ENCODE measurements at regions not wholly inside any gene's neighbourhood (a gene's known extent, or its start where the extent isn't known, plus 50 kb on each side); places are given as distances from the start of the nearest gene placed in this dataset.

DNA sequence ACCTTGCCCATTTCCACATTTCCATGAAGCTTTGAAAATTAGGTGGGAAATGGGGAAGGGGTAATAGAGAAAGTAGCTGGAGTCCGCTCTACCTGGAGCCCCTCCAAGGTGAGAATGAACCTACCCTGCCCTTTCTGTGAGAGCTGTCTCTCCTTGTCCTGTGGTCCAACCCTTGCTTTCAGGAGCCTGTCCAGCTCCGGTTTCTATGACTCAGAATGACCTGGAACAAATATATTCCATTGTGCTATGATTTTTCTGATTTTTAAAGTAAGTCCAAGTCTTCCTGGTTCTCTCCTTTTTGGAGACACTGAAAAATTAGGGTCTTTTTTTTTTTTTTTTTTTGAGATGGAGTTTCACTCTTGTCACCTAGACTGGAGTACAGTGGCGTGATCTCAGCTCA lies 89.1 kb upstream of the VASH1 start:
- H3K27ac Mint-ChIP-seq, result no peak overlapping the region
- TF ChIP-seq, protein P1, sequence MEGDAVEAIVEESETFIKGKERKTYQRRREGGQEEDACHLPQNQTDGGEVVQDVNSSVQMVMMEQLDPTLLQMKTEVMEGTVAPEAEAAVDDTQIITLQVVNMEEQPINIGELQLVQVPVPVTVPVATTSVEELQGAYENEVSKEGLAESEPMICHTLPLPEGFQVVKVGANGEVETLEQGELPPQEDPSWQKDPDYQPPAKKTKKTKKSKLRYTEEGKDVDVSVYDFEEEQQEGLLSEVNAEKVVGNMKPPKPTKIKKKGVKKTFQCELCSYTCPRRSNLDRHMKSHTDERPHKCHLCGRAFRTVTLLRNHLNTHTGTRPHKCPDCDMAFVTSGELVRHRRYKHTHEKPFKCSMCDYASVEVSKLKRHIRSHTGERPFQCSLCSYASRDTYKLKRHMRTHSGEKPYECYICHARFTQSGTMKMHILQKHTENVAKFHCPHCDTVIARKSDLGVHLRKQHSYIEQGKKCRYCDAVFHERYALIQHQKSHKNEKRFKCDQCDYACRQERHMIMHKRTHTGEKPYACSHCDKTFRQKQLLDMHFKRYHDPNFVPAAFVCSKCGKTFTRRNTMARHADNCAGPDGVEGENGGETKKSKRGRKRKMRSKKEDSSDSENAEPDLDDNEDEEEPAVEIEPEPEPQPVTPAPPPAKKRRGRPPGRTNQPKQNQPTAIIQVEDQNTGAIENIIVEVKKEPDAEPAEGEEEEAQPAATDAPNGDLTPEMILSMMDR (IDR thresholded peaks at IDR 0.05; ENCODE audit: unreplicated experiment), result no peak
- no peak overlapping the region for H3K4me3 Mint-ChIP-seq
- peaks cover 3% of the 10 kb centered on the region for H3K36me3 Mint-ChIP-seq
- peaks cover 12% of the 10 kb centered on the region for H3K9me3 Mint-ChIP-seq
- no peaks in the 10 kb centered on the region for H3K4me1 Mint-ChIP-seq
- no peak for DNase-seq (ENCODE audit: low spot score in 2 of 2, unreplicated experiment in 2 of 2)
- H3K27me3 Mint-ChIP-seq (ENCODE audit: low read depth), result peaks cover 28% of the 10 kb centered on the region

DNA sequence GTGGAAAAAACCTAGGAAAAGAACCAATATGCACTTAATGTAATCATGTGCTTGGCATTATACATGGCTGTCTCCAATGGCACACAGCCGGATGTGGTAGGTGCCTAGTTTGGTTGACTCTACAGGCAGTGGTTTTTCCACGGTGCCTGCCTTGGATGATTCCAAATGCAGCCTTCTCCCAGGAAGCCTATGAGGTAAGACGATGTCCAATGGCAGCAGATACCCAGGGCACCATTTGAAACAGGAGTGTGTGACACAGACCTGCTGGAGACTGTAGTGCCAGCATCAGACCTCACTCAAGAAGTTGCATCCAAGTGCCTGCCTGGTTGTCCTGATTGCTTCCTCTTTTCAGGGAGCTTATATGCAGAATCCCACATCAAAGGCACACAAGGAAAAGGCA lies 88.0 kb upstream of the VASH1 start:
- Mint-ChIP-seq H3K9me3 (peaks cover 7% of the 10 kb centered on the region), H3K4me3 (no peak overlapping the region), H3K4me1 (no peaks in the 10 kb centered on the region), H3K27ac (no peak overlapping the region), H3K36me3 (peaks cover 3% of the 10 kb centered on the region), H3K27me3 (ENCODE audit: low read depth) (peaks cover 28% of the 10 kb centered on the region)
- TF ChIP-seq, protein P1 (IDR thresholded peaks at IDR 0.05; ENCODE audit: unreplicated experiment), result no peak
- DNase-seq (ENCODE audit: low spot score in 2 of 2, unreplicated experiment in 2 of 2), result no peak

DNA sequence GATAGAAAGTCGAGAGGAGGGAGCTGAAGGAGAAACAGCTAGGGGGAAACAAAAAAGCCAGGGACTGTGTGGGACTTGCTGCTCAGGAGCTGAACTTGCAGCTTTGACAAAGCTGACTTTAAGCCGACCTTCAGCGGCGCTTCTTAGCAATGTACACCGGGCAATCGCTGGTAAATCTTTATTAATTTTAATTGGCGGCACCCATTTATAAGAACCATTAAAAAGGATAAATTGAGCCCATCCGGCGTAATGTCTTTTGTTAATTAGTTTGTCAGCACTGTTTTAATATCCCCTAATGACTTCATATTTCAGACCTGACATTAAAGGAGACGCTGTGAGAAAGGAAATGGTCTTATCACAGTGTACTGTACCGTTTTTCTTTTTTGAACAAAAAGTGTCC lies 86.2 kb upstream of the VASH1 start:
- H3K27ac Mint-ChIP-seq, result no peak overlapping the region
- H3K4me3 Mint-ChIP-seq, result no peak overlapping the region
- TF ChIP-seq, protein P1 (IDR thresholded peaks at IDR 0.05; ENCODE audit: unreplicated experiment), result no peak
- H3K27me3 Mint-ChIP-seq (ENCODE audit: low read depth), result peaks cover 26% of the 10 kb centered on the region
- peaks cover 2% of the 10 kb centered on the region for H3K9me3 Mint-ChIP-seq
- H3K4me1 Mint-ChIP-seq, result no peaks in the 10 kb centered on the region
- DNase-seq (ENCODE audit: low spot score in 2 of 2, unreplicated experiment in 2 of 2), result no peak
- no peaks in the 10 kb centered on the region for H3K36me3 Mint-ChIP-seq

DNA sequence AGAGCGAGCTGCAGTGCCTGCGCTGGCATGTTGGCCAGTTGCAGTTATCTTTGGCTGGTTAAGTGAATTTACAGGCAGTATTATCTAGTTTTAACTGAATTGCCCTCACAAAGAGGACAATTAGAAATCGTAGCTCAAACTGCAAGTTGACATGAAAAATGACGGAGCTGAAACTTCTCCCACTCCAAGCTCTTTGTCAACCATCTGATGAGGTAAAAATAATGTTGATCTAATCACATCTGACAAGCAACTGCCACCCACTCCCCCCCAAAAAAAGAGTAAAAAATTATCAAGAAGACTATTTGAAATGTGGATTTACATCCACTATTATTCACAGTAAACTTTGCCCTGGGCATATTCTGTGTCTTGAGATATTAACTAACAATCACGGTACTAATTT lies 84.7 kb upstream of the VASH1 start:
- Mint-ChIP-seq H3K27ac (no peak overlapping the region), H3K4me3 (no peak overlapping the region), H3K36me3 (no peaks in the 10 kb centered on the region), H3K27me3 (ENCODE audit: low read depth) (peaks cover 24% of the 10 kb centered on the region), H3K9me3 (peaks cover 15% of the 10 kb centered on the region), H3K4me1 (no peaks in the 10 kb centered on the region)
- DNase-seq (ENCODE audit: low spot score in 2 of 2, unreplicated experiment in 2 of 2), result no peak
- TF ChIP-seq, protein P1 (IDR thresholded peaks at IDR 0.05; ENCODE audit: unreplicated experiment), result no peak

DNA sequence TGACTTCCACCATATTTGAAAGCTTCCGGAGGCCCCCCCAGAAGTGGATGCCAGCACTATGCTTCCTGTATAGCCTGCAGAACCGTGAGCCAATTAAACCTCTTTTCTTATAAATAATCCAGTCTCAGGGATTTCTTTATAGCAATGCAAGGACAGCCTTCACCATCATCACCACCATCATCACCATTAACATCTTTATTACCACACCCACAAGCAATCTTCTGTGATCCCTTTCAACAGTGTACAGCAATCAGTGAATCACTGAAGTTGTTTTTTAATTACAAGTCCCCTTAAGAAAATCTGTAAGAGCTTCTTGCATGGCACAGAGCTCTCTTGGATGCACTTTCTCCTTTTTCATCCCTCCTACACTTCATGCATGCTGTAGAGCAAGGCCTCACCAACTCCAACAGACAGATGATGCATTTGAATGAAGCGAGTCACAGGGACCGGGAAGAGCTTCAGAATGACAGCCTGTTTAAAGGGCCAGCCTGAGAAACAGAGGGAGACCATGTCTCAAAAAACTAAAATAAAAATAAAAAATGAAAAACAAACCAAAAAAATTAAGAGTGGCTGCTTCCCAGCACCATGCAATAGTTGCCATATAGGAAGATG lies 83.6 kb upstream of the VASH1 start:
- TF ChIP-seq, protein P1 (IDR thresholded peaks at IDR 0.05; ENCODE audit: unreplicated experiment), result no peak
- no peak for DNase-seq (ENCODE audit: low spot score in 2 of 2, unreplicated experiment in 2 of 2)
- Mint-ChIP-seq H3K27me3 (ENCODE audit: low read depth) (peaks cover 19% of the 10 kb centered on the region), H3K9me3 (peaks cover 23% of the 10 kb centered on the region), H3K27ac (no peak overlapping the region), H3K36me3 (no peaks in the 10 kb centered on the region), H3K4me3 (no peak overlapping the region), H3K4me1 (no peaks in the 10 kb centered on the region)

Measured in mesothelial cell of epicardium (in vitro differentiated cells).